Mucosa of descending colon (tissue), 3 donors: ENCODE measurements at regions not wholly inside any gene's neighbourhood (a gene's known extent, or its start where the extent isn't known, plus 50 kb on each side); places are given as distances from the start of the nearest gene placed in this dataset.

Experiments used
- ATAC-seq: fragments of 200-7000 bp; cut with Tn5 transposase; one replicate; pipeline ENCODE4 v1.9.1; 2020; ENCODE audit warnings: mild to moderate bottlenecking, moderate library complexity
- DNase-seq, 3 donors: peaks; one replicate each; pipeline ENCODE4 v3.0.0-alpha.2; 2020
- H3K36me3 ChIP-seq: fragments of 200-600 bp; one replicate; pipeline ENCODE4 v1.8.0; 2021; ENCODE audit warnings: low read depth, mild to moderate bottlenecking
- H3K4me1 ChIP-seq: fragments of 200-600 bp; one replicate; pipeline ENCODE4 v1.8.0; 2021; ENCODE audit warnings: low read depth, mild to moderate bottlenecking
- H3K4me3 ChIP-seq: fragments of 200-600 bp; one replicate; pipeline ENCODE4 v1.8.0; 2021; ENCODE audit warnings: mild to moderate bottlenecking
- H3K9me3 ChIP-seq: fragments of 200-600 bp; one replicate; pipeline ENCODE4 v1.8.0; 2021; ENCODE audit warnings: mild to moderate bottlenecking
- intact Hi-C, 2 donors: fragments of 100-400 bp; cut with DNase I in 1 of 2; cut with micrococcal nuclease in 1 of 2; formaldehyde crosslinking; loops; one replicate each; pipeline versions ENCODE4 v1.11.0 to v1.11.1; 2022; cut with DNase I, micrococcal nuclease
- TF ChIP-seq, protein P1 (sequence below): fragments of 200-600 bp; IDR thresholded peaks from one replicate; pipeline ENCODE4 v1.8.0; 2022; ENCODE audit warnings: antibody characterized with exemption, mild to moderate bottlenecking
- donor health status: DM: no; HTN: no; CAD: no; lungs with moderate emphysema.
- donor health status: DM: no; HTN: no; CAD: no.
- donor health status: DM: no; HTN: yes; CAD: no.

DNA sequence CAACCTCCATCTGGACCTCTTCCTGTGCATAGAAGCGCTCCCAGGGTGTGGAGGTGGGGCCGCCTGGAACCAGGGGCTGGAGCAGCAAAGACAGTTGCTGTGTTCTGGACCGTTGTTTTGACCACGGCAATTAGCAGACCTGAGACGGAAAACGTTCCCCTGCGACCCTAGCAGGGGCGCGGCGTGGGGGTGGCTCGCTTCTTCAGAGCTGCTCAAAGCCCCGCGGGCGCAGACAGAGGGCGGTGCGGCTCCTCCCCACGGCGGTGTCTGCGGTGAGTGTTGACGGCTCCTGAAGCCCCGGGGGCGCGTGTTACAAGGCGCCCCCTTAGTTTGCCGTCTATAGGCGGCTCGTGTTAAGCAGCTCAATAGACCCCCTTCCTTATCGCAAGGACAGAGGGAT, 79.2 kb downstream of the TRIML1 start:
- no peaks in the 10 kb centered on the region for H3K36me3 ChIP-seq
- H3K4me3 ChIP-seq, result no peak overlapping the region
- H3K4me1 ChIP-seq, result no peaks in the 10 kb centered on the region
- H3K9me3 ChIP-seq, result no peaks in the 10 kb centered on the region
- DNase-seq, result no peak
- ATAC-seq, result no peak
- intact Hi-C loops, result no loop called here
- TF ChIP-seq, protein P1, sequence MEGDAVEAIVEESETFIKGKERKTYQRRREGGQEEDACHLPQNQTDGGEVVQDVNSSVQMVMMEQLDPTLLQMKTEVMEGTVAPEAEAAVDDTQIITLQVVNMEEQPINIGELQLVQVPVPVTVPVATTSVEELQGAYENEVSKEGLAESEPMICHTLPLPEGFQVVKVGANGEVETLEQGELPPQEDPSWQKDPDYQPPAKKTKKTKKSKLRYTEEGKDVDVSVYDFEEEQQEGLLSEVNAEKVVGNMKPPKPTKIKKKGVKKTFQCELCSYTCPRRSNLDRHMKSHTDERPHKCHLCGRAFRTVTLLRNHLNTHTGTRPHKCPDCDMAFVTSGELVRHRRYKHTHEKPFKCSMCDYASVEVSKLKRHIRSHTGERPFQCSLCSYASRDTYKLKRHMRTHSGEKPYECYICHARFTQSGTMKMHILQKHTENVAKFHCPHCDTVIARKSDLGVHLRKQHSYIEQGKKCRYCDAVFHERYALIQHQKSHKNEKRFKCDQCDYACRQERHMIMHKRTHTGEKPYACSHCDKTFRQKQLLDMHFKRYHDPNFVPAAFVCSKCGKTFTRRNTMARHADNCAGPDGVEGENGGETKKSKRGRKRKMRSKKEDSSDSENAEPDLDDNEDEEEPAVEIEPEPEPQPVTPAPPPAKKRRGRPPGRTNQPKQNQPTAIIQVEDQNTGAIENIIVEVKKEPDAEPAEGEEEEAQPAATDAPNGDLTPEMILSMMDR, result no peak

- ATAC-seq, result no peak
- H3K36me3 ChIP-seq, result no peaks in the 10 kb centered on the region
Observed at GRCh38 chr4:188220006-188220405, 80.8 kb downstream of the TRIML1 start.

DNA sequence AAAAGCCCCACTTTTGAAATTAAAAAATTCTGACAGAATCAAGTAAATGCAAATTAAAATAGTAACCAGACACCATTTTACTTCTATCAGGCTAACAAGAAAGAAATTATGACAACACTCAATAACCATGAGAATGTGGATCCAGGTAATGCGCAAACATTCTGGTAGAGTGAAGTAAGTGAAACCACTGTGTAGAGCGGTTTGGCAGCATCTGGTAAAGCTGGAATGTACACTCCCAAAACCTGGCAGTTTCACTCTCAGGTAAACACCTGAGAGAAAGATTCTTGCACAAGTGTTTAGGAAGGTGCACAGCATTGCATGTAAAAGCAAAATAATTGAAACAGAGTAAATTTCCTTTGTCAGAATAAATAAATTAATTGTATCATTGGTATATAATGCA, 81.8 kb downstream of the TRIML1 start:
- no peaks in the 10 kb centered on the region for H3K9me3 ChIP-seq
- TF ChIP-seq, protein P1, result no peak
- no peak for ATAC-seq
- H3K4me3 ChIP-seq, result no peak overlapping the region
- no peaks in the 10 kb centered on the region for H3K36me3 ChIP-seq
- intact Hi-C loops, result no loop called here
- no peaks in the 10 kb centered on the region for H3K4me1 ChIP-seq
- no peak for DNase-seq

More at GRCh38 chr4:188220006-188220405, 80.8 kb downstream of the TRIML1 start:
- TF ChIP-seq, protein P1, result no peak
- intact Hi-C loops, result no loop called here
- Histone ChIP-seq H3K4me3 (no peak overlapping the region), H3K9me3 (no peaks in the 10 kb centered on the region), H3K4me1 (no peaks in the 10 kb centered on the region)
- no peak for DNase-seq

- intact Hi-C loops, result no loop called here
- ATAC-seq, result no peak
Observed at GRCh38 chr4:188228279-188228678, 89.0 kb downstream of the TRIML1 start.

GRCh38 chr4:188232428-188232827, 93.2 kb downstream of the TRIML1 start:
- DNase-seq (no peak), ATAC-seq (no peak)
- H3K4me3 ChIP-seq, result no peak overlapping the region
- TF ChIP-seq, protein P1, result no peak
- H3K4me1 ChIP-seq, result no peaks in the 10 kb centered on the region
- intact Hi-C loops, result no loop called here
- H3K36me3 ChIP-seq, result no peaks in the 10 kb centered on the region
- H3K9me3 ChIP-seq, result no peaks in the 10 kb centered on the region

More at GRCh38 chr4:188228279-188228678, 89.0 kb downstream of the TRIML1 start:
- DNase-seq, result no peak
- Histone ChIP-seq H3K4me1 (no peaks in the 10 kb centered on the region), H3K36me3 (no peaks in the 10 kb centered on the region), H3K9me3 (no peaks in the 10 kb centered on the region), H3K4me3 (no peak overlapping the region)
- TF ChIP-seq, protein P1, result no peak

DNA sequence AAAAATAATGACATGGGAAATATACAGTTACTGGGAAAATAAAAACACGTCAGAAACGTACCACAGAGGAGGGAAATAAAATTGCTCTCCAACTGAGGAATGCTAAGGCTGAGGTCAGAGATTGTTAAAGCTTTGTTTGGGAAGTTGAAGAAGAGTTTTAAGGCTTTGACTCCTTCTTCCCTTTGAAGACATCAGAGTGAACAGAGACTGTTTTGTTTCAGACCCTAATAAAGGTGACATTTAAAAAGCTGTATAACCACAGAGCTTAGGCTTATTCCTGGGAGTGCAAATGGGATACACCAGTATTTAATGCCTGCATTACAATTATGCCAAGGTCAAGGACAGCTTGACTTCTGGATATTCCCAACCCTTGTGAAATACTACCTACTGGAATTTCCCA, 102.8 kb downstream of the TRIML1 start:
- ATAC-seq (no peak), DNase-seq (no peak)
- no peaks in the 10 kb centered on the region for H3K9me3 ChIP-seq
- no peak overlapping the region for H3K4me3 ChIP-seq
- TF ChIP-seq, protein P1, result no peak
- H3K36me3 ChIP-seq, result no peaks in the 10 kb centered on the region
- intact Hi-C loops, result no loop called here
- H3K4me1 ChIP-seq, result no peaks in the 10 kb centered on the region
